ENCODE measurements at regions not wholly inside any gene's neighbourhood (a gene's known extent, or its start where the extent isn't known, plus 50 kb on each side); places are given as distances from the start of the nearest gene placed in this dataset.

GRCh38 chr21:35838987-35839763, 221.2 kb downstream of the SETD4 start:
- TF ChIP-seq ZNF70 (CRISPR knock-in tag; IDR thresholded peaks at IDR 0.05) (no peak), BACH2 (CRISPR knock-in tag; IDR thresholded peaks at IDR 0.05; ENCODE audit: borderline replicate concordance) (no peak), ZNF8 (CRISPR knock-in tag; IDR thresholded peaks at IDR 0.05) (no peak), POU6F1 (CRISPR knock-in tag; IDR thresholded peaks at IDR 0.05; ENCODE audit: borderline replicate concordance, low read depth) (no peak), TOX (CRISPR knock-in tag; IDR thresholded peaks at IDR 0.05; ENCODE audit: borderline replicate concordance) (no peak), PATZ1 (CRISPR knock-in tag; IDR thresholded peaks at IDR 0.05; ENCODE audit: borderline replicate concordance) (no peak), ZFP30 (CRISPR knock-in tag; IDR thresholded peaks at IDR 0.05) (no peak), ARNTL (CRISPR knock-in tag; IDR thresholded peaks at IDR 0.05; ENCODE audit: borderline replicate concordance, low read depth) (no peak), ESRRG (CRISPR knock-in tag; IDR thresholded peaks at IDR 0.05) (no peak), TSHZ2 (CRISPR knock-in tag; IDR thresholded peaks at IDR 0.05) (no peak), ZNF565 (CRISPR knock-in tag; conservative IDR thresholded peaks at IDR 0.05; ENCODE audit: low read depth) (no peak), GLIS3 (CRISPR knock-in tag; IDR thresholded peaks at IDR 0.05) (no peak), RARB (CRISPR knock-in tag; IDR thresholded peaks at IDR 0.05) (no peak)
- ATAC-seq: no peak

GRCh38 chr21:35838350-35838749, 222.0 kb downstream of the SETD4 start:
- no peak for ATAC-seq
- no peak for TF ChIP-seq ZFP3 (CRISPR knock-in tag; IDR thresholded peaks at IDR 0.05)

- no peak for ATAC-seq
- no peak for TF ChIP-seq SNAI2 (CRISPR knock-in tag; IDR thresholded peaks at IDR 0.05)
- no peak for TF ChIP-seq RARB (CRISPR knock-in tag; IDR thresholded peaks at IDR 0.05)
- no peak for TF ChIP-seq GLIS3 (CRISPR knock-in tag; IDR thresholded peaks at IDR 0.05)
- TF ChIP-seq ZC3H10 (CRISPR knock-in tag; IDR thresholded peaks at IDR 0.05): no peak
- TF ChIP-seq CSRNP3 (CRISPR knock-in tag; IDR thresholded peaks at IDR 0.05): no peak
- TF ChIP-seq PATZ1 (CRISPR knock-in tag; IDR thresholded peaks at IDR 0.05; ENCODE audit: borderline replicate concordance): no peak
- TF ChIP-seq ZFP30 (CRISPR knock-in tag; IDR thresholded peaks at IDR 0.05): no peak
- no peak for TF ChIP-seq TCF4 (CRISPR knock-in tag; IDR thresholded peaks at IDR 0.05; ENCODE audit: borderline replicate concordance)
- TF ChIP-seq ZNF8 (CRISPR knock-in tag; IDR thresholded peaks at IDR 0.05): no peak
- no peak for TF ChIP-seq ZFP3 (CRISPR knock-in tag; IDR thresholded peaks at IDR 0.05)
- no peak for TF ChIP-seq OSR1 (CRISPR knock-in tag; IDR thresholded peaks at IDR 0.05)
- no peak for TF ChIP-seq POU6F1 (CRISPR knock-in tag; IDR thresholded peaks at IDR 0.05; ENCODE audit: borderline replicate concordance, low read depth)
- no peak for TF ChIP-seq CSDC2 (CRISPR knock-in tag; IDR thresholded peaks at IDR 0.05)
- no peak for TF ChIP-seq TOX (CRISPR knock-in tag; IDR thresholded peaks at IDR 0.05; ENCODE audit: borderline replicate concordance)
- TF ChIP-seq ZNF565 (CRISPR knock-in tag; conservative IDR thresholded peaks at IDR 0.05; ENCODE audit: low read depth): no peak
- TF ChIP-seq ARNTL (CRISPR knock-in tag; IDR thresholded peaks at IDR 0.05; ENCODE audit: borderline replicate concordance, low read depth): no peak
These were observed 226.3 kb downstream of the SETD4 start for GRCh38 chr21:35833991-35834390.

Measured in SK-N-SH treated with all-trans-retinoic acid at 6 μM for 48 hours (cell line).